ENCODE measurements at regions not wholly inside any gene's neighbourhood (a gene's known extent, or its start where the extent isn't known, plus 50 kb on each side); places are given as distances from the start of the nearest gene placed in this dataset.

DNA sequence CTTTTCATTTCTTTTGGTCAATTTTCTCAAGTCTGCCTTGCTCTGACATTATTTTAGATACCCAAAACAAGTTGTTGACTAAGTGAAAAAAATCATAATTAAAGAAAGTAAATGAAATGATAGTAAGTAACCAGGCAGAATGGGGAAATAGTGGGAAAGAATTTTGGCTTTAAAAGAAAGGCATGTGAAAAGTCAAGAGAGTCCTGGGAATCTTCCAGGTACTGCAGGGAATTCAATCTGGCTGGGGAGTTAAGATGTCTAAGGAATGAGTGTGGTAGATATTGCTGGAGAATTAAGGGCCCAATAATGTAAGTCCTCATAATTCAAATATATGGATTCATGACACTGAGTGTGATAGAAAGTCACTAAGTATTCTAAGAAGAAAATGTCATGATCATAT, 123.1 kb upstream of the PAPPA start:
- Histone ChIP-seq H3K9me3 (ENCODE audit: control insufficient read depth in 4 of 4, low read length in 3 of 4) (peaks cover 0 to 3% (median 1%) of the 10 kb centered on the region in 4 donors), H3K27me3 (ENCODE audit: control insufficient read depth in 4 of 4, insufficient read depth in 4 of 4, low read length in 3 of 4) (no peaks in the 10 kb centered on the region), H3K9ac (ENCODE audit: low read depth in 1 of 2, low read length in 2 of 2) (no peak overlapping the region), H3K27ac (ENCODE audit: low read depth in 1 of 2, low read length in 2 of 2) (no peak overlapping the region), H3K4me1 (ENCODE audit: control insufficient read depth in 4 of 4, insufficient read depth in 4 of 4, low read length in 3 of 4) (peaks cover 0 to 7% (median 4%) of the 10 kb centered on the region in 4 donors), H3K36me3 (ENCODE audit: control insufficient read depth in 4 of 4, insufficient read depth in 3 of 4, low read depth in 1 of 4, low read length in 3 of 4) (no peaks in the 10 kb centered on the region), H3K4me3 (ENCODE audit: low read depth in 1 of 3, low read length in 3 of 3) (no peak overlapping the region)
- DNase-seq (ENCODE audit: low spot score) = no peak
- TF ChIP-seq, protein P1, sequence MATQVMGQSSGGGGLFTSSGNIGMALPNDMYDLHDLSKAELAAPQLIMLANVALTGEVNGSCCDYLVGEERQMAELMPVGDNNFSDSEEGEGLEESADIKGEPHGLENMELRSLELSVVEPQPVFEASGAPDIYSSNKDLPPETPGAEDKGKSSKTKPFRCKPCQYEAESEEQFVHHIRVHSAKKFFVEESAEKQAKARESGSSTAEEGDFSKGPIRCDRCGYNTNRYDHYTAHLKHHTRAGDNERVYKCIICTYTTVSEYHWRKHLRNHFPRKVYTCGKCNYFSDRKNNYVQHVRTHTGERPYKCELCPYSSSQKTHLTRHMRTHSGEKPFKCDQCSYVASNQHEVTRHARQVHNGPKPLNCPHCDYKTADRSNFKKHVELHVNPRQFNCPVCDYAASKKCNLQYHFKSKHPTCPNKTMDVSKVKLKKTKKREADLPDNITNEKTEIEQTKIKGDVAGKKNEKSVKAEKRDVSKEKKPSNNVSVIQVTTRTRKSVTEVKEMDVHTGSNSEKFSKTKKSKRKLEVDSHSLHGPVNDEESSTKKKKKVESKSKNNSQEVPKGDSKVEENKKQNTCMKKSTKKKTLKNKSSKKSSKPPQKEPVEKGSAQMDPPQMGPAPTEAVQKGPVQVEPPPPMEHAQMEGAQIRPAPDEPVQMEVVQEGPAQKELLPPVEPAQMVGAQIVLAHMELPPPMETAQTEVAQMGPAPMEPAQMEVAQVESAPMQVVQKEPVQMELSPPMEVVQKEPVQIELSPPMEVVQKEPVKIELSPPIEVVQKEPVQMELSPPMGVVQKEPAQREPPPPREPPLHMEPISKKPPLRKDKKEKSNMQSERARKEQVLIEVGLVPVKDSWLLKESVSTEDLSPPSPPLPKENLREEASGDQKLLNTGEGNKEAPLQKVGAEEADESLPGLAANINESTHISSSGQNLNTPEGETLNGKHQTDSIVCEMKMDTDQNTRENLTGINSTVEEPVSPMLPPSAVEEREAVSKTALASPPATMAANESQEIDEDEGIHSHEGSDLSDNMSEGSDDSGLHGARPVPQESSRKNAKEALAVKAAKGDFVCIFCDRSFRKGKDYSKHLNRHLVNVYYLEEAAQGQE (IDR thresholded peaks at IDR 0.05) = no peak
- TF ChIP-seq EGR1 (IDR thresholded peaks at IDR 0.05; ENCODE audit: low read depth in 2 of 2) = no peak
- TF ChIP-seq, protein P2, sequence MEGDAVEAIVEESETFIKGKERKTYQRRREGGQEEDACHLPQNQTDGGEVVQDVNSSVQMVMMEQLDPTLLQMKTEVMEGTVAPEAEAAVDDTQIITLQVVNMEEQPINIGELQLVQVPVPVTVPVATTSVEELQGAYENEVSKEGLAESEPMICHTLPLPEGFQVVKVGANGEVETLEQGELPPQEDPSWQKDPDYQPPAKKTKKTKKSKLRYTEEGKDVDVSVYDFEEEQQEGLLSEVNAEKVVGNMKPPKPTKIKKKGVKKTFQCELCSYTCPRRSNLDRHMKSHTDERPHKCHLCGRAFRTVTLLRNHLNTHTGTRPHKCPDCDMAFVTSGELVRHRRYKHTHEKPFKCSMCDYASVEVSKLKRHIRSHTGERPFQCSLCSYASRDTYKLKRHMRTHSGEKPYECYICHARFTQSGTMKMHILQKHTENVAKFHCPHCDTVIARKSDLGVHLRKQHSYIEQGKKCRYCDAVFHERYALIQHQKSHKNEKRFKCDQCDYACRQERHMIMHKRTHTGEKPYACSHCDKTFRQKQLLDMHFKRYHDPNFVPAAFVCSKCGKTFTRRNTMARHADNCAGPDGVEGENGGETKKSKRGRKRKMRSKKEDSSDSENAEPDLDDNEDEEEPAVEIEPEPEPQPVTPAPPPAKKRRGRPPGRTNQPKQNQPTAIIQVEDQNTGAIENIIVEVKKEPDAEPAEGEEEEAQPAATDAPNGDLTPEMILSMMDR (IDR thresholded peaks at IDR 0.05; ENCODE audit: low read depth, low read length, missing input control) = no peak
- TF ChIP-seq GABPA (IDR thresholded peaks at IDR 0.05 in 1 of 2, conservative IDR thresholded peaks at IDR 0.05 in 1 of 2) = no peak
- TF ChIP-seq HNF4G (IDR thresholded peaks at IDR 0.05) = no peak
- TF ChIP-seq, protein P3, sequence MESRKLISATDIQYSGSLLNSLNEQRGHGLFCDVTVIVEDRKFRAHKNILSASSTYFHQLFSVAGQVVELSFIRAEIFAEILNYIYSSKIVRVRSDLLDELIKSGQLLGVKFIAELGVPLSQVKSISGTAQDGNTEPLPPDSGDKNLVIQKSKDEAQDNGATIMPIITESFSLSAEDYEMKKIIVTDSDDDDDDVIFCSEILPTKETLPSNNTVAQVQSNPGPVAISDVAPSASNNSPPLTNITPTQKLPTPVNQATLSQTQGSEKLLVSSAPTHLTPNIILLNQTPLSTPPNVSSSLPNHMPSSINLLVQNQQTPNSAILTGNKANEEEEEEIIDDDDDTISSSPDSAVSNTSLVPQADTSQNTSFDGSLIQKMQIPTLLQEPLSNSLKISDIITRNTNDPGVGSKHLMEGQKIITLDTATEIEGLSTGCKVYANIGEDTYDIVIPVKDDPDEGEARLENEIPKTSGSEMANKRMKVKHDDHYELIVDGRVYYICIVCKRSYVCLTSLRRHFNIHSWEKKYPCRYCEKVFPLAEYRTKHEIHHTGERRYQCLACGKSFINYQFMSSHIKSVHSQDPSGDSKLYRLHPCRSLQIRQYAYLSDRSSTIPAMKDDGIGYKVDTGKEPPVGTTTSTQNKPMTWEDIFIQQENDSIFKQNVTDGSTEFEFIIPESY (IDR thresholded peaks at IDR 0.05) = no peak
- no peak for TF ChIP-seq TAF1 (conservative IDR thresholded peaks at IDR 0.05)
- no peak for TF ChIP-seq YY1 (IDR thresholded peaks at IDR 0.05)
- no peak for TF ChIP-seq HNF4A (conservative IDR thresholded peaks at IDR 0.05)
- no peak for TF ChIP-seq RXRA (IDR thresholded peaks at IDR 0.05)
- TF ChIP-seq, protein P4, sequence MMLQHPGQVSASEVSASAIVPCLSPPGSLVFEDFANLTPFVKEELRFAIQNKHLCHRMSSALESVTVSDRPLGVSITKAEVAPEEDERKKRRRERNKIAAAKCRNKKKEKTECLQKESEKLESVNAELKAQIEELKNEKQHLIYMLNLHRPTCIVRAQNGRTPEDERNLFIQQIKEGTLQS (IDR thresholded peaks at IDR 0.05) = no peak
- TF ChIP-seq SP1 (IDR thresholded peaks at IDR 0.05) = no peak
- no peak for TF ChIP-seq JUND (IDR thresholded peaks at IDR 0.05)

DNA sequence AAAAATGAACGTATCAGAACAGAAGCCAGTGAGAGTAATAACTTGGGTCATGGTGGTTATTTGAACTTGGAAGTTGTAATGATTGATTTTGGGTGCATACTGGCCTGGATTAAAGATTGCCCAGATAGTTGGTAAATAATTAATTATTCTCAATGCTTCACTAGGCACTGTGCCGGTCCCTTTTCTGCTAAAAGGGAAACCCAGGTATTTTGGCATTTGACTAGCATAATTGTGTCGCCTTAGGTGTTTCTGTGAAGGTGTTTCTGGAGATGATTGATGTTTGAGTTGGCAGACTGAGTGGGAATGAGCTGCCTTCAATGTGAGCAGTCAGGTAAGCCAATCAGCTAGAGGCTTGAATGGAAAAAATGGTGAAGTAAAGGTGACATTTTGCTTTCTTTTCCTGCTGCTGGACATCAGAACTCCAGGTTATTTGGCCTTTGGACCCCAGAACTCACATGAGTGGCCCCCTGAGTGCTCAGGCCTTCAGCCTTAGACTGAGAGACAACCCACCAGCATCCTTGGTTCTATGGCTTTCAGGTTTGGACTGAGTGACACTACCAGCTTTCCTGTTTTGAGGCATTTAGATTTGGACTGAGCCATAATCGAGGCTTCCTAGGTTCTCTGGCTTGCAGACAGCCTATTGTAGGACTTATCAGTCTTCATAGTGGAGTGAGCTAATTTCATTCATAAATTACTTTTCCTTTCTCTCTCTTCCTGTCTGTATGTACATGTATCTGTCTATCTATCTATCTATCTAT, 120.7 kb upstream of the PAPPA start:
- WGBS = 36% methylated on average over 4 of the region's 4 CpGs
- no peaks in the 10 kb centered on the region for H3K27me3 ChIP-seq (ENCODE audit: control insufficient read depth in 4 of 4, insufficient read depth in 4 of 4, low read length in 3 of 4)
- H3K4me1 ChIP-seq (ENCODE audit: control insufficient read depth in 4 of 4, insufficient read depth in 4 of 4, low read length in 3 of 4) = peaks cover 0 to 7% (median 4%) of the 10 kb centered on the region in 4 donors
- no peak for DNase-seq (ENCODE audit: low spot score)
- no peak overlapping the region for H3K27ac ChIP-seq (ENCODE audit: low read depth in 1 of 2, low read length in 2 of 2)
- H3K9ac ChIP-seq (ENCODE audit: low read depth in 1 of 2, low read length in 2 of 2) = peak overlapping the region in 1 of 2 donors; percentile 5
- H3K9me3 ChIP-seq (ENCODE audit: control insufficient read depth in 4 of 4, low read length in 3 of 4) = peaks cover 0 to 3% (median 1%) of the 10 kb centered on the region in 4 donors
- H3K4me3 ChIP-seq (ENCODE audit: low read depth in 1 of 3, low read length in 3 of 3) = peak overlapping the region in 2 of 3 donors; percentile 9 to 27
- H3K36me3 ChIP-seq (ENCODE audit: control insufficient read depth in 4 of 4, insufficient read depth in 3 of 4, low read depth in 1 of 4, low read length in 3 of 4) = no peaks in the 10 kb centered on the region
- TF ChIP-seq RXRA (IDR thresholded peaks at IDR 0.05) (peak in 1 of 2 donors; percentile 55), FOXA2 (IDR thresholded peaks at IDR 0.05) (peak; percentile 13), EGR1 (IDR thresholded peaks at IDR 0.05; ENCODE audit: low read depth in 2 of 2) (no peak), FOXA1 (IDR thresholded peaks at IDR 0.05) (no peak), NR2F2 (IDR thresholded peaks at IDR 0.05) (no peak), YY1 (IDR thresholded peaks at IDR 0.05) (peak; percentile 82), TAF1 (conservative IDR thresholded peaks at IDR 0.05) (no peak), JUND (IDR thresholded peaks at IDR 0.05) (peak in 1 of 2 donors; percentile 58), SP1 (IDR thresholded peaks at IDR 0.05) (peak; percentile 46), HNF4A (conservative IDR thresholded peaks at IDR 0.05) (peak; percentile 38 to 43), GABPA (IDR thresholded peaks at IDR 0.05 in 1 of 2, conservative IDR thresholded peaks at IDR 0.05 in 1 of 2) (no peak)
- TF ChIP-seq, protein P1 (IDR thresholded peaks at IDR 0.05) = peak; percentile 46
- TF ChIP-seq, protein P5, sequence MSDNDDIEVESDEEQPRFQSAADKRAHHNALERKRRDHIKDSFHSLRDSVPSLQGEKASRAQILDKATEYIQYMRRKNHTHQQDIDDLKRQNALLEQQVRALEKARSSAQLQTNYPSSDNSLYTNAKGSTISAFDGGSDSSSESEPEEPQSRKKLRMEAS (IDR thresholded peaks at IDR 0.05) = peak; percentile 19

All from liver (tissue), 8 donors.